T-helper 1 cell treated with Interleukin-12 subunit alpha and Interleukin-12 subunit beta and Interleukin-4 antibody, amounts not matched to agents 30 ng/mL and 1 ng/mL, for 36 hours (primary cell): ENCODE measurements at regions not wholly inside any gene's neighbourhood (a gene's known extent, or its start where the extent isn't known, plus 50 kb on each side); places are given as distances from the start of the nearest gene placed in this dataset.
"Not testable (repeated sequence)": the region's sequence is repeated elsewhere in the genome, so short reads cannot be mapped to it uniquely, and the experiment has no call there.

ENCODE experiments used
- intact Hi-C: fragments of 100-400 bp; cut with micrococcal nuclease; formaldehyde crosslinking; loops from one replicate; pipeline ENCODE4 v1.15.1; 2024

GRCh38 chr5:97919719-97920118, 736.7 kb upstream of the RIOK2 start:
- intact Hi-C loops, result no loop called here

GRCh38 chr5:97922776-97923175, 739.7 kb upstream of the RIOK2 start:
- intact Hi-C loops, result no loop called here

- intact Hi-C loops, result no loop called here
These were observed 740.4 kb upstream of the RIOK2 start for GRCh38 chr5:97923496-97923895.

- intact Hi-C loops, result no loop called here
These were observed 741.0 kb upstream of the RIOK2 start for GRCh38 chr5:97923997-97924396.

GRCh38 chr5:97929383-97929782, 746.3 kb upstream of the RIOK2 start:
- intact Hi-C loops, result no loop called here

GRCh38 chr5:97931829-97932228, 748.8 kb upstream of the RIOK2 start:
- intact Hi-C loops, result no loop called here

GRCh38 chr5:97936231-97936630, 753.2 kb upstream of the RIOK2 start:
- intact Hi-C loops, result no loop called here

GRCh38 chr5:97937846-97938245, 754.8 kb upstream of the RIOK2 start:
- intact Hi-C loops, result no loop called here

GRCh38 chr5:97943036-97943435, 760.0 kb upstream of the RIOK2 start:
- intact Hi-C loops, result no loop called here

- intact Hi-C loops, result no loop called here
These were observed 768.1 kb upstream of the RIOK2 start for GRCh38 chr5:97951139-97951538.

GRCh38 chr5:97955450-97955849, 772.4 kb upstream of the RIOK2 start:
- intact Hi-C loops, result no loop called here

GRCh38 chr5:97967292-97967691, 784.2 kb upstream of the RIOK2 start:
- intact Hi-C loops, result no loop called here

- intact Hi-C loops, result no loop called here
These were observed 785.3 kb upstream of the RIOK2 start for GRCh38 chr5:97968346-97968745.

- intact Hi-C loops, result no loop called here
These were observed 793.7 kb upstream of the RGMB start for GRCh38 chr5:97979740-97980139.

GRCh38 chr5:97980291-97980690, 793.2 kb upstream of the RGMB start:
- intact Hi-C loops, result no loop called here

GRCh38 chr5:97986069-97986468, 787.4 kb upstream of the RGMB start:
- intact Hi-C loops, result no loop called here

GRCh38 chr5:97991236-97991635, 782.2 kb upstream of the RGMB start:
- intact Hi-C loops, result no loop called here

GRCh38 chr5:97998941-97999340, 774.5 kb upstream of the RGMB start:
- intact Hi-C loops, result no loop called here

GRCh38 chr5:98004463-98004862, 769.0 kb upstream of the RGMB start:
- intact Hi-C loops, result no loop called here

- intact Hi-C loops, result no loop called here
These were observed 756.7 kb upstream of the RGMB start for GRCh38 chr5:98016771-98017170.

- intact Hi-C loops, result not testable (repeated sequence)
These were observed 743.2 kb upstream of the RGMB start for GRCh38 chr5:98030273-98030672.

GRCh38 chr5:98031036-98031435, 742.4 kb upstream of the RGMB start:
- intact Hi-C loops, result not testable (repeated sequence)

- intact Hi-C loops, result no loop called here
These were observed 742.0 kb upstream of the RGMB start for GRCh38 chr5:98031496-98031895.

GRCh38 chr5:98031926-98032325, 741.5 kb upstream of the RGMB start:
- intact Hi-C loops, result no loop called here
